ENCODE measurements at regions not wholly inside any gene's neighbourhood (a gene's known extent, or its start where the extent isn't known, plus 50 kb on each side); places are given as distances from the start of the nearest gene placed in this dataset.

DNA sequence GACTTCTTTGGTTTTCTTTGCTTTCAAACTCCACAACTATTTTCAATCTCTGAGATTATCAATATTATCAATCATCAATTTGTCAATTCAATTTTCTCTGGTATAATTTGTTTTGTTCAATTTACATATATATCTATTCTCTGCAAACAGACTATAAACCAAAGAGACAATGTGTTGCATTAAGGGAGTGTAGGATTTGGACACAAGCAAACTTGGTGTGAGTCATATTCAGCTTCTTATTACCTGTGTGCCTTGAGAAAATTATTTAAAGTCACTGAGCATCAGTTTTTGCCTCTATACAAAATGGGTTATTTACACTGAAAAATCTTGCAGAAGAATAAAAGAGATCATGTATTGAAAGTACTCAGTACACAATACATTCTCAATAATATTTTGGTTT is 177.8 kb downstream of the NECTIN3 start:
- Histone ChIP-seq H3K9me3 (ENCODE audit: control insufficient read depth in 2 of 3, insufficient read depth in 1 of 3, low read length in 3 of 3) (no peaks in the 10 kb centered on the region), H3K9ac (ENCODE audit: low read length in 3 of 3) (no peak overlapping the region), H3K36me3 (ENCODE audit: control insufficient read depth in 2 of 3, insufficient read depth in 3 of 3, low read length in 3 of 3) (no peaks in the 10 kb centered on the region), H3K27ac (ENCODE audit: low read depth in 2 of 2, low read length in 2 of 2) (no peak overlapping the region), H3K4me3 (ENCODE audit: low read length in 3 of 3) (no peak overlapping the region), H3K4me1 (ENCODE audit: control insufficient read depth in 2 of 3, insufficient read depth in 2 of 3, low read depth in 1 of 3, low read length in 3 of 3) (no peaks in the 10 kb centered on the region), H3K27me3 (ENCODE audit: control insufficient read depth, insufficient read depth, low read length) (no peaks in the 10 kb centered on the region)
- TF ChIP-seq, protein P1, sequence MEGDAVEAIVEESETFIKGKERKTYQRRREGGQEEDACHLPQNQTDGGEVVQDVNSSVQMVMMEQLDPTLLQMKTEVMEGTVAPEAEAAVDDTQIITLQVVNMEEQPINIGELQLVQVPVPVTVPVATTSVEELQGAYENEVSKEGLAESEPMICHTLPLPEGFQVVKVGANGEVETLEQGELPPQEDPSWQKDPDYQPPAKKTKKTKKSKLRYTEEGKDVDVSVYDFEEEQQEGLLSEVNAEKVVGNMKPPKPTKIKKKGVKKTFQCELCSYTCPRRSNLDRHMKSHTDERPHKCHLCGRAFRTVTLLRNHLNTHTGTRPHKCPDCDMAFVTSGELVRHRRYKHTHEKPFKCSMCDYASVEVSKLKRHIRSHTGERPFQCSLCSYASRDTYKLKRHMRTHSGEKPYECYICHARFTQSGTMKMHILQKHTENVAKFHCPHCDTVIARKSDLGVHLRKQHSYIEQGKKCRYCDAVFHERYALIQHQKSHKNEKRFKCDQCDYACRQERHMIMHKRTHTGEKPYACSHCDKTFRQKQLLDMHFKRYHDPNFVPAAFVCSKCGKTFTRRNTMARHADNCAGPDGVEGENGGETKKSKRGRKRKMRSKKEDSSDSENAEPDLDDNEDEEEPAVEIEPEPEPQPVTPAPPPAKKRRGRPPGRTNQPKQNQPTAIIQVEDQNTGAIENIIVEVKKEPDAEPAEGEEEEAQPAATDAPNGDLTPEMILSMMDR (IDR thresholded peaks at IDR 0.05; ENCODE audit: borderline replicate concordance, extremely low read depth, insufficient read depth), result no peak
- FAIRE-seq (no peak), DNase-seq (no peak)
- intact Hi-C loops (cut with DNase I), result no loop called here

DNA sequence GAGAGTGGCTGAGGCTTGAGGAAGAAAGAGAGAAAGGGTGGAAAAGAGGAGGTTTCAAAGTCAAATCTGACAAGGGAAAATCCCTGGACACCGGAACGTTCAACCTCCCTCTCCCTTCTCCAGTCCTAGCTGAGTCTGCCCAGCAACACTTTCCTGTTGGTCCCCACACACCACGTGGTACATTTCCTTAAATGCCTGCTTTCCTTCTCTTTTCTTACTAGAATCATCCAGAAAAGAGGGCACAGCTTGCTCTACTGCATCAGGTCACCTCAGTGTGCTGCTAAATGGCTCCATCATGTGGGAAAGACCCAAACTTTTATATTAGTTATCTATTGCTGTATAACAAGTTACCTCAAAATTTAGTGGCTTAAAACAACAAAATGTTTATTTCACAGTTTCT is 181.2 kb downstream of the NECTIN3 start:
- DNase-seq (no peak), FAIRE-seq (no peak)
- no peak overlapping the region for H3K9ac ChIP-seq (ENCODE audit: low read length in 3 of 3)
- no peaks in the 10 kb centered on the region for H3K36me3 ChIP-seq (ENCODE audit: control insufficient read depth in 2 of 3, insufficient read depth in 3 of 3, low read length in 3 of 3)
- H3K4me3 ChIP-seq (ENCODE audit: low read length in 3 of 3), result no peak overlapping the region
- no peak overlapping the region for H3K27ac ChIP-seq (ENCODE audit: low read depth in 2 of 2, low read length in 2 of 2)
- H3K4me1 ChIP-seq (ENCODE audit: control insufficient read depth in 2 of 3, insufficient read depth in 2 of 3, low read depth in 1 of 3, low read length in 3 of 3), result no peaks in the 10 kb centered on the region
- H3K27me3 ChIP-seq (ENCODE audit: control insufficient read depth, insufficient read depth, low read length), result no peaks in the 10 kb centered on the region
- intact Hi-C loops (cut with DNase I), result no loop called here
- no peaks in the 10 kb centered on the region for H3K9me3 ChIP-seq (ENCODE audit: control insufficient read depth in 2 of 3, insufficient read depth in 1 of 3, low read length in 3 of 3)
- TF ChIP-seq, protein P1 (IDR thresholded peaks at IDR 0.05; ENCODE audit: borderline replicate concordance, extremely low read depth, insufficient read depth), result no peak

DNA sequence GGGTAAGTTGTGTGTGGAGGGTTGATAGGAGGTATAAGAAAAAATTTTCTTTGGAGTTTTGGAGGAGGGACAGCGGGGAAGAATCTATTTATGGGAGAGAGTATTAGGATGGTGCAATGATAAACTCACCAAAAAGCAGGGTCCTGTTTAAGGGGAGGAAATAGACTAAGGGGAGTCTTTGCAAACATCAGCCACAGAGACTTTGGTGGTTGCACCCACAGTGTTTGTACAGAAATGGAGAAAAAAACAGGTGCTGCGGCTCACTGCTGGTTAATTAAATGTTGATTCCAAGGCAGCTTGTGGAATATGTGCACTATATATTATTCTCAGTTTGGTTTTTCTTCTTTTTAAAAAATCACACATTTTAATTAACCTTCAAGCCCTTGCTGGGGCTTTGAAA is 182.1 kb downstream of the NECTIN3 start:
- no peaks in the 10 kb centered on the region for H3K36me3 ChIP-seq (ENCODE audit: control insufficient read depth in 2 of 3, insufficient read depth in 3 of 3, low read length in 3 of 3)
- no peaks in the 10 kb centered on the region for H3K9me3 ChIP-seq (ENCODE audit: control insufficient read depth in 2 of 3, insufficient read depth in 1 of 3, low read length in 3 of 3)
- FAIRE-seq (no peak), DNase-seq (no peak)
- intact Hi-C loops (cut with DNase I), result no loop called here
- H3K9ac ChIP-seq (ENCODE audit: low read length in 3 of 3), result no peak overlapping the region
- H3K27ac ChIP-seq (ENCODE audit: low read depth in 2 of 2, low read length in 2 of 2), result no peak overlapping the region
- H3K27me3 ChIP-seq (ENCODE audit: control insufficient read depth, insufficient read depth, low read length), result no peaks in the 10 kb centered on the region
- no peak overlapping the region for H3K4me3 ChIP-seq (ENCODE audit: low read length in 3 of 3)
- TF ChIP-seq, protein P1 (IDR thresholded peaks at IDR 0.05; ENCODE audit: borderline replicate concordance, extremely low read depth, insufficient read depth), result no peak
- H3K4me1 ChIP-seq (ENCODE audit: control insufficient read depth in 2 of 3, insufficient read depth in 2 of 3, low read depth in 1 of 3, low read length in 3 of 3), result no peaks in the 10 kb centered on the region

DNA sequence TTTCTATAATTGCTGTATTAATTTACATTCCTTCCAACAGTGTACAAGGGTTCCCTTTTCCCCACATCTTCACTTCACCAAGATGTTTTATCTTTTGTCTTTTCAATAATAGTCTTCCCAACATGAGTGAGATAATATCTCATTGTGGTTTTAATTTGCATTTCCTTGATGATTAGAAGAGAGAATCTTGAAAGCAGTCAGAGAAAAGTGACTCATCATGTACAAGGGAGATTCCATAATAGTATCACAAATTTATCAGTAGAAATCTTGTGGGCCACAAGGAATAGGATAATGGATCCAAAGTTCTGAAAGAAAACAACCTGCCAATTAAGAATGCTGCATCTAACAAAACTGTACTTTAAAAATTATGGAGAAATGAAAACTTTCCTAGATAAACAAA is 189.3 kb downstream of the NECTIN3 start:
- no peak overlapping the region for H3K27ac ChIP-seq (ENCODE audit: low read depth in 2 of 2, low read length in 2 of 2)
- no peaks in the 10 kb centered on the region for H3K36me3 ChIP-seq (ENCODE audit: control insufficient read depth in 2 of 3, insufficient read depth in 3 of 3, low read length in 3 of 3)
- DNase-seq (no peak), FAIRE-seq (no peak)
- no peaks in the 10 kb centered on the region for H3K4me1 ChIP-seq (ENCODE audit: control insufficient read depth in 2 of 3, insufficient read depth in 2 of 3, low read depth in 1 of 3, low read length in 3 of 3)
- no peak overlapping the region for H3K9ac ChIP-seq (ENCODE audit: low read length in 3 of 3)
- no peaks in the 10 kb centered on the region for H3K9me3 ChIP-seq (ENCODE audit: control insufficient read depth in 2 of 3, insufficient read depth in 1 of 3, low read length in 3 of 3)
- H3K27me3 ChIP-seq (ENCODE audit: control insufficient read depth, insufficient read depth, low read length), result no peaks in the 10 kb centered on the region
- no peak overlapping the region for H3K4me3 ChIP-seq (ENCODE audit: low read length in 3 of 3)
- TF ChIP-seq, protein P1 (IDR thresholded peaks at IDR 0.05; ENCODE audit: borderline replicate concordance, extremely low read depth, insufficient read depth), result no peak
- intact Hi-C loops (cut with DNase I), result no loop called here

All from kidney (tissue), 13 donors.